ENCODE measurements at regions not wholly inside any gene's neighbourhood (a gene's known extent, or its start where the extent isn't known, plus 50 kb on each side); places are given as distances from the start of the nearest gene placed in this dataset.

GRCh38 chr14:76653875-76654572 lies 107.2 kb upstream of the VASH1 start:
- TF ChIP-seq GATA2 (IDR thresholded peaks at IDR 0.05; ENCODE audit: low read depth, low read length) (no peak), GATA3 (IDR thresholded peaks at IDR 0.05; ENCODE audit: low read depth, low read length) (no peak)

Measured in SH-SY5Y (cell line).